DMS 273 (cell line): ENCODE measurements at regions not wholly inside any gene's neighbourhood (a gene's known extent, or its start where the extent isn't known, plus 50 kb on each side); places are given as distances from the start of the nearest gene placed in this dataset.
"Not testable (repeated sequence)": the region's sequence is repeated elsewhere in the genome, so short reads cannot be mapped to it uniquely, and the experiment has no call there.

Experiments
- DNase-seq: peaks from one replicate; lab custom pipeline; 2025; ENCODE audit not compliant: unreplicated experiment; lab: John Stamatoyannopoulos, UW

DNA sequence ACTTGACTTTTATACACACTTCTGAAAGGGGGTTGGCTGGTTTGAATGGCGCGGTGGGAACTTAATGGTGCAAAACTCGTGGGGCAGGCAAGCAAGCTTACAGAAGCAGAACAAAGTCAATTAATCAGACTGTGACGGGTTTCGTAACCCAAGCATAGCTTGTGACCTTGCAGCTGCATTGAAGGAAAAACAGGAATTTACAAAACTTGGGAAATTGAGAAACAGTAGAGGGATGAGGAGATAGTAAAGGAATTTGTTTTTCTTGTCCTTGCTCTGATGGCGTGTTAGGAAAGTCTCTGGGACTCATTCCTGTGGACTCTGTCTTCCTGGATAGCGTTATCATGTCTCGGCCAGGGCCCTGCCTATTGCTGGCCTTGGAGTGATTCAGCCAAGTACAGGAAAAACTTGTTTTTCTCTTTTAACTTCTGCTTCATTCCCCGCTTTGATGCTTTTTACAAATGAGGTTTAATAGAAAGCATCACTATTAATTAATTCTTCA is 220.0 kb upstream of the KCND2 start:
- DNase-seq: no peak

DNA sequence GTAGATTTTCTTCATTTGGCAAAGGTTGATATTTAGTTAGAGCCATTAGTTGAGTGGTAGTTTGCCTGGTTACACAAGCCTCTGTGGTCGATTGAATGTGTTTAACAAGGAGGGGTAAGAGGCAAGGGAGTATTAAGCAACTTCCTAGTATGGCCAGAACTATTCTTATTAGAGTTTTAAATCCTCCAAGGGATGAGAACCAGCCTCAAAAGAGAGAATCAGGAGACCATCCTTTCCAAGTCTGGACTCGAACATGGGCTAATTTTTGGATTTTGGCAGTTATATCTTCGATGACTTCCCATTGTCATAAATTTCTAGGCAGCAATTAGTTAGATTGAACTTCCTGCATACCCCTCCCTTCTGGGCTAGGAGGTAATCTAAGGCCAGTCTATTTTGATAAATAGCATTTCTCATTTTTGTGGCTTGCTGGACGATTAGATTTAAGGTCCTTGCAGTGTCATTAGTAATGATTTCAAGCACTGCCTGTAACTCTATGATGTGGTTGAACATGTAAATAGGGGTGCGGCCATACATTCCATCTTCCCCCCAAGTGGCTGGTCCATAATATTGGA is 219.5 kb upstream of the KCND2 start:
- DNase-seq: no peak

DNA sequence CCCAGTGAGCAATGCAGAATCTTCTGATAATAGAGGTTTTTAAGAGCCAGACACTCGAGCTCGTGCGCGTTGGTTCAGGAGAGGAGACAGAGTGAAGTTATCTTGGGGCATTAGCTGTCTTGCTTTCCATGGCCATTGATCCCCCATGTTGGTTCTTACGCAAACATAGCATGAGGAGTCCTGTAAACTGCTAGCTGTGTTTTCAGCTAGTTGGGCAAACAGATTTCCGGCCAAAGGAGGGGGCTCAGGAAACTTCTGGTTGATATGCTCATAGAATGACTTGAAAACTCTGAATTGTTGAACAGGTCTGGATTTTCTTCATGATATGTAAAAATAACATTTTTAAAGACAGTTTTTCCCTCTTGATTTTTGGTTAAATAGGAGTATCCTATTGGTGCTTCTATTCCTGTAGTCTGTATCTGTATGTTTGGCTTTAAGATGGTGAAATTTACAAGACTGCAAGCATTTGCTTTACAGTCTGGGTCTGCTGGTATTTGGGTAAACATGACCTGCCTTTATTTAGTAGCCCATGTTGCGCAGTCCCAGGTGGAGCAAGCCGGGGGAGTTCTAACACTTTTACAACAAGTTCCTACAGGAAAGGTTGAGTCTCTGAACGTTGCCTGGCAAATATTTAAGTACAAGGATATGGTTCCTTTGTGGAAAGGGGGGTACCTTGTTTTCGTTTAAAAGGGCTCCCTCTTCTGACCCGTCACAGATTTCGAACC is 218.4 kb upstream of the KCND2 start:
- no peak for DNase-seq

DNA sequence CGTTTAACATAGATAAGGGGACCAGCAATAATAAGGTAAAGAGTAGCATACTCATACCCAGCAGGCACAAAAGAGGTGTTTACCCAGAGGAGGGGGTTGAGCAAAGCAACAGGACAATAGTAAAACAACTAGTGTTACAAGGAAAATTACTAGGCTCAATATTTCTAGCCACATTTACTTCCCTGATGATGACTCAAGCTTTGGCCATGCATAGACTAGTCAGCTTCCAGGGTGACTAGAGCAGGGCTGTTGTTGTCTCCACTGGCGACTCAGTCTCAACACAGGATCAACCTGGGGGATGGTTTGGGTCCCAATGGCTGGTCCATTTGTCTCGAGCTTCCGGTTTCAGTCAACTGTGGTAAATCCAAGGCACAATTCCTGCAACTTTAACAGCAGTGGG is 217.7 kb upstream of the KCND2 start:
- no peak for DNase-seq

DNA sequence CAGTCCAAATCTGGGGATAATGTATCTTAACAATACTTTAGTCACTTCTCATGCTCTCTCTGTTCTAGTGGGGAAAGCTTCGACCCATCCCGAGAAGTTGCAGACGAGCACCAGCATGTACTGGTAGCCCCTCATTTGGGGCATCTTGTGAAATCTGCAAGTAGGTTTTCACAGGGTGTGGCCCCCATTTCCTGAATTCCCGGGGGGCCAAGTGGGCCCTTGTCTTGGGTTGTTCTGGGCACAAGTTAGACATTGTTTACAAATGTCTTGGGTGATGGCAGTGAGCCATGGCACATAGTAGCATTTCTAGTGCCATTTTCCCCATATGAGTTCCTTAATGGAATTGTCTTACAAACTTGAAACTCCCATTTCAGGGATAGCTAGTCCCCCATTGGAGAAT is 216.7 kb upstream of the KCND2 start:
- no peak for DNase-seq

DNA sequence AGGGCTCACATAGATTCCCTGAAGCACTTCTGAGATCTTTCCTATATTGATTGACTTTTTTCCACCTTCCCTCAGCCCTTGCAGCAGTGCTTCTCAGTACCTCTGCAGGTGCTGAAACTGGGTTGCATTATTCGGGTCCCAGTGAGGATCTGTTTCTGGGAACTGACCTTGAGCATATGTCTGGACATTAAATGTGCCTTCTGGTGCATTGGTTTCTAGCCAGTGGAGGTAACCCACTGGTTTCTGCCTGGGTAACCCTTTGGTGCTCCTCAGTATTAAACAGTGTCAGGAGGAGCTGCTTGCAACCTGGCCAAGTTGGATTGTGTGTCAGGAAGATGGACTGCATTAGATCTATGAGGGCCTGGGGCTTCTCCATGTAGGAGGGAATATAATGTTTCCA is 213.3 kb upstream of the KCND2 start:
- DNase-seq: no peak

DNA sequence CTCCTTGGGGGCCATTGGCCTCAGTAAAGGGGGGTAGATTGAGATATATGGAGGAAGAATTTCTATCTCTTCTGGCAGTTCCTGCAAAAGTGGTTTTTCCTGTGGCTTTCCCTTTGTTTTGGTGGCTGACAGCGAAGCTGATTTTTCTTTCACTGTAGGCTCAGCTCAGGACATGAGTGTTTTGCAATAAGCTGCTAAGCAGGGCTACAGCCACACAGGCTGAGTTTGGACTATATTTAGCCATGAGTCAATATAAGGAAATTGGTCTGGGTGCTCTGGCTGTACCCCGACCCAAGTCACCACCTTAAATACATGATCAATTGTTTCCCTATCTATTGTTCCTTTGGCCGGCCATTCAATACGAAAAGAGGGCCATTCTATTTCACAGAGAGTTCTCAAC is 212.7 kb upstream of the KCND2 start:
- no peak for DNase-seq

DNA sequence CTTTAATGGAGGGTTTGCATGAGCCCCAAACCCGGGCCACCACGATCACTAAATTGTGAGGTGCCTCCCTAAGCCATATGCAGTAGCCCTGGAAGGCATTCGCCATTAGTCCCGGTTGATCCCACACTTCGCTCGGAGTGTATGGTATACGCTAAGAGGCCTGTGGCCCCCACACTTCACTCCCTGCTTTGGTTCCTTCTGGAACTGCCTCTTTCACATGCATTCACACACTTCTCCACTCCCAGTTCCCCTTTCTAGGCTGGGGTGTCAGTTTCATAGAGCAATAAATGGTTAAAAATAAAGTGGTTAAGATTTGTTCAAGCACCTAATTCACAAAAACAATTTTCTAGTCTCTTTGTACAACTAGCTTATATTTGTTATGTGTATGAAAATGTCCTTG is 212.1 kb upstream of the KCND2 start:
- DNase-seq: no peak

DNA sequence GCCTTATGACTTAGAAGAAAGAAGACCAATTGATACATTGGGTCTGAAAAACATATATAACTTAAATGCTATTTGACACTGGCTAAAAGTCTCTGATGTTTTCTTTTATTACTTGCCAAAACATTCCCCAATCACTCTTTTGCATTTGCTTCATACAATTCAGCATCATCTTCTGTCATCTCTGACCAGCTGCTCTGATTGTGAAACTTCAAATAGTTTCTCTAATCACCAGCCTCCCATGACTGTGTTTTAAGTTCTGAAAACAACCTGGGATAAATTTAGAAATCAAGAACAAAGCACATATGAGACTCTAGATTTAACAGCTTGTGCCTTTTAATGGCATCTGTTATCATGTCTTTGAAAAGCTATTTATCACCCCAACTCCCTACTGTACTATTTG is 208.4 kb upstream of the KCND2 start:
- no peak for DNase-seq

DNA sequence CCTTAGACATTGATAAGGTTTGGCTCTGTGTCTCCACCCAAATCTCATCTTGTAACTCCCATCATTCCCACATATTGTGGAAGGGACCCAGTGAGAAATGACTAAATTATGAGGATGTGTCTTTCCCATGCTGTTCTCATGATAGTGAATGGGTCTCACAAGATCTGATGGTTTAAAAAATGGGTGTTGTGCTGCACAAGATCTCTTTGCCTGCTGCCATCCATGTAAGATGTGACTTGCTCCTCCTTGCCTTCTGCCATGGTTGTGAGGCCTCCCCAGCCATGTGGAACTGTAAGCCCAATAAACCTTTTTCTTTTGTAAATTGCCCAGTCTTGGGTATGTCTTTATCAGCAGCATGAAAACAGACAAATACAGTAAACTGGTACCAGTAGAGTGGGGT is 206.1 kb upstream of the KCND2 start:
- not testable (repeated sequence) for DNase-seq

DNA sequence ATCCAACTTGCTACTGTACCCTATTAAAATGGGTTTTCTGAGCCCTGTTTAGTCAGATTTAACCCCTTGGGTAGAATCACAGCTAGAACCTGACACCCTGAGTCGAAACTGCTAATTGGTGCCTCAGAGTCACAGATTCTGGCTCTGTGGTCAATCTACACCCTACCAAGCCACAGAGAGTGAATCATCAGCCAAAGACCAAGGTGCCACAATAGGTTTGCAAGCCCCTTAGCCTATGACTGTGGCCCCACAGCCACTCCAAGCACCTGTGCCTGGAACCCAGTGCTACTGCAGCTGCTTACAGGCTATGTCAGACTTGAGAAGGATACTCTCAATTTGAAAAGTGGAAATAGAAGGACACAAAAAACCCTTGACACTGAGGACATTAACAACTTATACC is 202.8 kb upstream of the KCND2 start:
- DNase-seq: no peak

DNA sequence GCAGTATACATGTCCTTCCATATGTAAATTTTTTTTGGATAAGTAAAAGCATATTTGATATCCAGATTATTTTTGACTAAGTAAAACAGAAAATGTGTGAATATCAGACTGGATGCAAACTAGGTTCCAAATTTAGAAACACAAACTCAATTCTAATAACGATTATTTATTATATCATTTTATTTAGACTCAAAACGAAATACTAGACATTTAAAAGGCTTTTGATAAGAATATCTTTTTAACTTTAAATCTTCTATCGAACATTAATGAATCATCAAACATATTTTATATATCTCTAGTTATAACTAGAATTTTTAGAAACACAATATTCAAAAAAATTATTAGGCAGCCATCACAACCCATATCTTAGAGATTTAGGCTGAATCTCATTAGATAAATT is 195.2 kb upstream of the KCND2 start:
- no peak for DNase-seq

DNA sequence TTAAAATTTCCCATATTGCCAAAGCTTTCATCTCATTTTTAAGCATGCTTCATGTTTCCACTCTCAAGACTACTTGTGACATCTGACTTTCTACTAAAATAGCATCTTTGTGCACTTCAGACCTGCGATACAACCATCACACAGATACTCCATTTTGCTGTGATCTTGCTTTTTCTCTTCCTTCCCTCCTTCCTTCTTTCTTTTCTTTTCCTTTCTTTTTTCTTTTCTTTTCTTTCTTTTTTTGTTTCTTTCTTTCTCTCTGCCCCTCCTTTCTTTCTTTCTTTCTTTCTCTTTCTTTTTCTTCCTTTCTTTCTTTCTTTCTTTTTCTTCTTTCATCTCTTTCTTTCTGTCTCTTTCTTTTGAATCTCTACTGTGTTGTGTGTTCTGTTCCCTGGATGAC is 194.0 kb upstream of the KCND2 start:
- no peak for DNase-seq

DNA sequence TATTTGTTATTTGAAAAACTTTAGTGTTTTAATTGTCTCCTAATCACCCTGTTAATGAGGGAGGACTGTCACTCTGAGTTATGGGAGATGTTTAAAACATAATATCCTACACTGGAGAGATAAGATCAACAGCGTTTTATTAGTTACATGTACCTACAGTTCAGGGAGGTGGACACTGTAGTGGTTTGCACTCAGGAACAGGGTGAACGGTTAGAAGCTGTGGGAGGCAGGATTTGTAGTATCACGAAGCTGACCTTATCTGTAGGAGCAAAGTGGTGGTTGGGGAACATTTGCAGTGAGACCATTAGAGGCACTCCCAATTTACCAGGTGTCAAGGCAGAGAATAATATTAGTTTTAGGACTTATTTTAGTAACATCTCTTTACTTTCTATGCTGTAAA is 193.3 kb upstream of the KCND2 start:
- DNase-seq: no peak

DNA sequence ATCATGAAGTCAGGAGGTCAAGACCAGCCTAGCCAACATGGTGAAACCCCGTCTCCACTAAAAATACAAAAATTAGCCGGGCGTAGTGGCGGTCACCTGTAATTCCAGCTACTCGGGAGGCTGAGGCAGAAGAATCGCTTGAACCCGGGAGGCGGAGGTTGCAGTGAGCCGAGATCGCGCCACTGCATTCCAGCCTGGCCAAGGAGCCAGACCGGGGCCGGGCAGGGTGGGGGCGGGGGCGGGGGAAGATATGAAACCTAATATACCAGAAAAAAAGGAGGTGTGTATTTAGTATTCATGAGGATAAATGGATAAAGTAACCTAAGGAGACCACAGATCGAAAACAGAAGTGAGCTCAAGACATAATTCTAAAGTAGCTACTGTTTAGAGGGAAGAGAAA is 186.5 kb upstream of the KCND2 start:
- not testable (repeated sequence) for DNase-seq

DNA sequence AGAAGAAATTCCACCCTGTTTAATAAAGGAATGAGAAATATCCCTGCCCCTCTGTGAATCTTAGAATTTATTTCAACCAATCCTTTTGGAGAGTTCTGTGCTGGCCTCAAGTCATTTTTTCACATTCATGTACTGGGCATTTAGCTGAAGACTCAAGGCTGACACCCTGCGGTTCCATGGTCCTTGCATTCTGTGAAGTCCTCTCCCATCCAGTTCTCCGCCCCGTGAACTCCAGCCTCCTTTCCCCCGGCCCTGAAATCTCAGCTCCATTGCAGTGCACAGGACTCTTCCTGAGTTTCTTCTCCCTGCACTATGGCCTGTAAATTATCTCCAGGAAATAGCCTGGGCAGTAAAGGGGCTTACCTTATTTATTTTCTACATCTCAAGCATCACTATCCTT is 183.0 kb upstream of the KCND2 start:
- peak; percentile 42 for DNase-seq

DNA sequence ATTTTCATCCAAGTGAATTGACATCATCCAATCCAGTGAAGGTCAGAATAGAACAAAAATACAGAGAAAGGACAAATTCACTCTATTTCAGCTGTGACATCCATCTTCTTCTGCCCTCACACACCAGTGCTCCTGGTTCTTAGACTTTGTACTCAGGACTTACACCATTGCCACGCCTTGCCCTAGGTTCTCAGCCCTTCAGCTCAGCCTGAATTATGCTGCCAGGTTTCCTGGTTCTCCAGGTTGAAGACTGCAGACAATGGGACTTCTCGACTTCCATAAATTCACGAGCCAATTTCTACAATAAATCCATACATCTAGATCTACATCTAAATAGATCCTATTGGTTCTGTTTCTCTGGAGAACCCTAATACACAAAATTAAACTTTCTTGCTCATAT is 181.2 kb upstream of the KCND2 start:
- DNase-seq: no peak

DNA sequence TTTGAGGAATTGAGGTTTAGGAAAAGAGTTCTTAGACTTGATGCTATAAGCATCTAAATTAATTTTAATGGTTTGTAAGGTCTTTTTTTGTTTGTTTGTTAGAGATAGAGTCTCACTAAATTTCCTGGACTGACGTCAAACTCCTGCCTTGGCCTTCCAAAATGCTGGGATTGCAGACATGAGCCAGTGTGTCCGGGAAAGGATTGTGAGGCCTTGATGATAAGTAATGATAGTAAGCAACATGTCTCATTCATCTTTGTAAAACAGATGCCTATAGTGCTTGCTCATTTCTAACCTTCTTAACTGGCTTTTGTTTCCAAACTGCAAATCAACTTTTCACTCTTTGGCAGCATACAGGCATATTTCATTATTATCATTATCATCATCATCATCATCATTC is 176.0 kb upstream of the KCND2 start:
- DNase-seq: no peak

DNA sequence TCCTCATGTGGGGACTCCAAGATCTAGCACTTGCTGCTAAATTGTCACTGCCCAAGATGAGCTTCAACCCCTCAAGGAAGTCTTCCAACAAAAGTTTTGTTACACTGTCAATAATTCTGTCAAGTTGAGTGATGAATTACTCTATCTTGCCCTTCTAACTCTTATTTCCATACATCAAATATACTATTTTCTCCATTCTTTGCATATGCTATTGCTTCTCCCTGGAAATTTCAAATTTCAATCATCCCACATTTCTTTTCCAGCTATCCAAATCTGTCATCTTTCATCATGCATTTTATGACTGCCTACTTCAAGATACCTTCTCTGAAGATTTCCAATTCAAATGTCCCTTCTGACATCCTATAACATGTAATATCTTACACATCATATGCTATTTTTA is 175.2 kb upstream of the KCND2 start:
- no peak for DNase-seq

DNA sequence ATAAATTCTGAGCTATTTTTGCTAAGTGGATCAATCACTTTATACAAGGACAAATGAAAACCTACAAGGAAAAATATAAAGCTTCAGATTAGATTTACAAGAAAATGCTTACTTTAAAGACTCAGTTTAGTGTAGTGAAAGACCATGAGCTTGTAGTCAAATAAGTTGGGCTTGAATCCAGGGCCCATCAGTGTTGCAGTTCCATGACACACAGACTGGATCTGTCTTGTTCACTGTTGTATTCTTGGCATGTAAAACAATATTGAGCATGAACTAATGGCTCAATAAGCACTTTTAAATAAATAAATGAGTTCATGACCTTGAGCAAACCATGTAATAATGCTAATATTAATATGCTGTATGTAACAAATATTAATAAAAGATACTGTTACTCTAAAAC is 164.6 kb upstream of the KCND2 start:
- no peak for DNase-seq

DNA sequence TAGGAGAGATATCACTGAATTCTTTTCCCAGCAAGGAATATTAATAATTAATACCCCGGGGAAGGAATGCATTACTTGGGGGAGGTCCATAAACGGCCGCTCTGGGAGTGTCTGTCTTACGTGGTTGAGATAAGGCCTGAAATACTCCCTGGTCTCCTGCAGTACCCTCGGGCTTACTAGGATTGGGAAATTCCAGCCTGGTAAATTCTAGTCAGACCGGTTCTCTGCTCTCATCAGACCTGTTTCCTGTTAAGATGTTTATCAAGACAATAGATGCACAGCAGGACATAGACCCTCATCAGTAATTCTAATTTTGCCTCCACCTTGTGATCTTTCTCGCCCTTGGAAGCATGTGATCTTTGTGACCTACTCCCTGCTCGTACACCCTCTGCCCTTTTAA is 162.8 kb upstream of the KCND2 start:
- DNase-seq: no peak

DNA sequence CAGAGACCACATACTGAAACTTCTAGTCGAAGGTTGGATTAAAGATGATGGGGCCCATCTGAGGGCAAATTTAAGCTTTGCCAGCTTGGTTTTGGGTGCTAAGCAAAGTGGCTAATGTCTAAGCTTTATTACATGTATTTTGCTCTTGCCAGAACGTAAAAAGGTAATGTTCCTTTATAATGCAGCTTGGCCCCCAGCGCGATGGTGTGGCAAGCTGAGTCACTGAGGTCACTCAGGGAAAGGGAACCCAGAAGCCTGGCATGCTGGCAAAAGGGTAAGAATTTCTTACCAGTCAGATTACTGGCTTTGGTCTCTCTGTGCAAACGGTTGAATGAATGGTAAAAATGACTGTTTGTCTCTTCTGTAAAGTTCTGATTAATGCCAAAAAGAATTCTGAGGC is 158.3 kb upstream of the KCND2 start:
- DNase-seq: no peak

DNA sequence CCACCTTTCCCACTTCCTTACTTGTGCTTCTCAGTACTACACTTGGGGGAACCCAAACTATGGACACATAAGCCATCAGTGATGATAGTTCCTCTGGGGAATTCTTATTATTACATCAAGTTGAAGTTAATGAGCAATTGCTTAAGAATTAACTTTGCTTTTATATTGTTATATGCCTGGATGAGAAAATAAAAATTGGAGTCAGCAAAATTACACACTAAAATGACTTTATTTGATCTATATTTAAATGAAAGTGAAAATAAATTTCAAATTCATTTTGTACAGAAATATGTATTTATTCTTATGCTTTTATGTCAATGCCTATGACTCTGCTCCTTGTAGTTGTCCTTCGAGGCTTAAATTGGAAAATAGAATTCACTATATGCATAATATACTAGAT is 149.4 kb upstream of the KCND2 start:
- no peak for DNase-seq
